Kidney glomerular epithelial cell (primary cell): ENCODE measurements at regions not wholly inside any gene's neighbourhood (a gene's known extent, or its start where the extent isn't known, plus 50 kb on each side); places are given as distances from the start of the nearest gene placed in this dataset.
"Not testable (repeated sequence)": the region's sequence is repeated elsewhere in the genome, so short reads cannot be mapped to it uniquely, and the experiment has no call there.

Experiments
- DNase-seq: peaks from one replicate; lab custom pipeline; 2025; lab: John Stamatoyannopoulos, UW

- no peak for DNase-seq
Measured at GRCh38 chr9:109976303-109976702, 196.3 kb downstream of the PALM2AKAP2 start.

- no peak for DNase-seq
Measured at GRCh38 chr9:109977521-109977920, 197.5 kb downstream of the PALM2AKAP2 start.

GRCh38 chr9:109981091-109981490 lies 201.1 kb downstream of the PALM2AKAP2 start:
- peak; percentile 9 for DNase-seq

GRCh38 chr9:109986521-109986991 lies 206.6 kb downstream of the PALM2AKAP2 start:
- peak; percentile 94 for DNase-seq

GRCh38 chr9:109989296-109989695 lies 209.3 kb downstream of the PALM2AKAP2 start:
- peak; percentile 0 for DNase-seq

- no peak for DNase-seq
Measured at GRCh38 chr9:109990541-109990940, 210.5 kb downstream of the PALM2AKAP2 start.

GRCh38 chr9:109992293-109992692 lies 212.3 kb downstream of the PALM2AKAP2 start:
- DNase-seq = no peak

GRCh38 chr9:109993250-109993978 lies 213.4 kb downstream of the PALM2AKAP2 start:
- no peak for DNase-seq

- DNase-seq = no peak
Measured at GRCh38 chr9:109994141-109994540, 213.8 kb downstream of the C9orf152 start.

- no peak for DNase-seq
Measured at GRCh38 chr9:109996936-109997580, 210.9 kb downstream of the C9orf152 start.

GRCh38 chr9:109997682-109998081 lies 210.3 kb downstream of the C9orf152 start:
- no peak for DNase-seq

GRCh38 chr9:110005521-110005920 lies 202.4 kb downstream of the C9orf152 start:
- DNase-seq = not testable (repeated sequence)

GRCh38 chr9:110006657-110007056 lies 201.3 kb downstream of the C9orf152 start:
- no peak for DNase-seq

GRCh38 chr9:110007477-110008270 lies 200.3 kb downstream of the C9orf152 start:
- DNase-seq = no peak

GRCh38 chr9:110008663-110009062 lies 199.3 kb downstream of the C9orf152 start:
- DNase-seq = no peak

GRCh38 chr9:110011628-110012320 lies 196.2 kb downstream of the C9orf152 start:
- no peak for DNase-seq

- DNase-seq = no peak
Measured at GRCh38 chr9:110013064-110013463, 194.9 kb downstream of the C9orf152 start.

GRCh38 chr9:110015759-110016158 lies 192.2 kb downstream of the C9orf152 start:
- DNase-seq = peak; percentile 55

- DNase-seq = peak; percentile 22
Measured at GRCh38 chr9:110016340-110016739, 191.6 kb downstream of the C9orf152 start.

- DNase-seq = not testable (repeated sequence)
Measured at GRCh38 chr9:110020216-110020615, 187.7 kb downstream of the C9orf152 start.

- no peak for DNase-seq
Measured at GRCh38 chr9:110021891-110022290, 186.1 kb downstream of the C9orf152 start.

GRCh38 chr9:110023221-110023620 lies 184.7 kb downstream of the C9orf152 start:
- DNase-seq = not testable (repeated sequence)
